GM18517 (cell line): ENCODE measurements at regions not wholly inside any gene's neighbourhood (a gene's known extent, or its start where the extent isn't known, plus 50 kb on each side); places are given as distances from the start of the nearest gene placed in this dataset.
"Not testable (repeated sequence)": the region's sequence is repeated elsewhere in the genome, so short reads cannot be mapped to it uniquely, and the experiment has no call there.

Experiments used
- ATAC-seq: cut with Tn5 transposase; IDR thresholded peaks from one replicate; pipeline ENCODE4 v1.9.1; 2021; ENCODE audit warnings: mild to moderate bottlenecking, moderate library complexity; ENCODE audit not compliant: unreplicated experiment

GRCh38 chr2:7621018-7621814 is 704.0 kb downstream of the RNF144A start:
- ATAC-seq: no peak

DNA sequence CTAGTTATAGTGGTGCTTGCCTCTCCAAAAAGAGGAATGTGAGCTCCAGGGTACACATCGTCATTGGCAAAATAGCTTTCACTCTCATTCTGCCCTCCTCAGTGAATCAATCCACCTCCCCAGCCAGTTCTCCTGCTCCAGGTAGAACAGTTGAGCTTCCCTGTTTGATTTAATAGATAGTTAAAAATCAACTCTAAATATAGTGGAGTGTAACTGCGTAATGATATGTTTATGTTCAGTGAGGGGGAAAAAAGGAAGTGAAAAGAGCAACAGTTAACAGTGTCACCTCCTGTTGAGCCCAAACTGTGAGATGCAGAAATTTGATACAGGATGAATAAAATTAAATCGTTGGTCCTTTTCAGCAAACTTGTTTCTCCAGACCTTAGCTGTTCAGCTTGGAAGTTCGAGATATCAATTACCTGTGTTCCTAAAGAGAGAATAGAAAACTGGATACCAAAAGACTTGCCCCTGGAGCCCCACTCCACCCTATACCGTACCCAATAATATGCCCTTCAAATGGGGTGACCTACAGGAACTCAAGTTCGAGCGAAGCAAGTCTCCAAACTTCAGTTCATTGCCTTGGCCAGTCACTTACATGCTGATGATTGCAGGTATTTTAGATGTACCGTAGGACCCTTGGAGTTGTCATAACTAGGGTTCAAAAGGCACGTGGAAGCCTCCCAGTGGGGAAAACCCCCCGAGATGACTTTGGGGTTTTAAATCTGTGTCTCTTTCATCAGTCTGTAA is 708.4 kb downstream of the RNF144A start:
- ATAC-seq: no peak

- no peak for ATAC-seq
Measured at GRCh38 chr2:7626139-7626537, 708.9 kb downstream of the RNF144A start.

- ATAC-seq: no peak
Measured at GRCh38 chr2:7627583-7627982, 710.4 kb downstream of the RNF144A start.

GRCh38 chr2:7632420-7632819 is 715.2 kb downstream of the RNF144A start:
- no peak for ATAC-seq

DNA sequence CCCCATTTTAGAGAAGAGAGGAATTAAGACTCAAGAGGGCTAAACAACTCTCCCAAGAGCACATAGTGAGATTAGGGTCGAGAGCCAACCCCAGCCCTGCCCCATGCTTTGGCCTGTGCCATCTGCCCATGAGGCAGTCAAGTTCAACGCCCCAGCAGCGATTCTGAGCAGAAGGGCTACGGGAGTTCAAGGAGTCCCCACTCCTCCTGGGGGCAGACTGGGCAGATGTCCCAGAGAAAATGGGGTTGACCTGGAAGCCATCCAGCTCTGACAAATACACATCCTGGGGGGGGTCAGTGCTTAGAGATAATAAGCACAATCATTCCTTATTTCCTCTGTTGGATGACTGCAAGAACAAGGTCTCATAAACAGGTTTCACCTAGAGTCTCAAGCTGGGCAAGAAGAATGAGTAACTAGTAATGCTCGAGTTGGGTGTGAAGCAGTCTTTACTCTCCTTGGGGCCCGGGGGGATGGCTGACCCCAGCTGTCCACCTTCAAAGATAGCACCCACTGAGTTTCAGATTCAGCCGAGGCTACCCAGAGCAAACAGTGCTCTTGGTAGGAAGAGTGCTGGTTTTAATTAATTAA is 716.4 kb downstream of the RNF144A start:
- no peak for ATAC-seq

GRCh38 chr2:7634409-7634808 is 717.2 kb downstream of the RNF144A start:
- no peak for ATAC-seq

- no peak for ATAC-seq
Measured at GRCh38 chr2:7639476-7639875, 722.3 kb downstream of the RNF144A start.

DNA sequence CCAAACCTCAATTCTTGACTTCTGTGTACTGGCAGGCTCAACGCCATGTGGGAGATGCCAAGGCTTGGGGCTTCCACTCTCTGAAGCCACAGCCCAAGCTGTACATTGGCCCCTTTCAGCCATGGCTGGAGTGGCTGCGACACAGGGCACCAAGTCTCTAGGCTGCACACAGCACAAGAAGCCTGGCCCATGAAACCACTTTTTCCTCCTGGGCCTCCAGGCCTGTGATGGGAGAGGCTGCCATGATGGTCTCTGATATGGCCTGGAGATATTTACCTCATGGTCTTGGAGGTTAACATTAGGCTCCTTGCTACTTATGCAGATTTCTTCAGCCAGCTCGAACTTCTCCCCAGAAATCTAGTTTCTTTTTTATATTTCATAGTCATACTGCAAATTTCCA is 724.1 kb downstream of the RNF144A start:
- ATAC-seq: not testable (repeated sequence)

- no peak for ATAC-seq
Measured at GRCh38 chr2:7646024-7646423, 728.8 kb downstream of the RNF144A start.

GRCh38 chr2:7646661-7647060 is 729.4 kb downstream of the RNF144A start:
- ATAC-seq: no peak

DNA sequence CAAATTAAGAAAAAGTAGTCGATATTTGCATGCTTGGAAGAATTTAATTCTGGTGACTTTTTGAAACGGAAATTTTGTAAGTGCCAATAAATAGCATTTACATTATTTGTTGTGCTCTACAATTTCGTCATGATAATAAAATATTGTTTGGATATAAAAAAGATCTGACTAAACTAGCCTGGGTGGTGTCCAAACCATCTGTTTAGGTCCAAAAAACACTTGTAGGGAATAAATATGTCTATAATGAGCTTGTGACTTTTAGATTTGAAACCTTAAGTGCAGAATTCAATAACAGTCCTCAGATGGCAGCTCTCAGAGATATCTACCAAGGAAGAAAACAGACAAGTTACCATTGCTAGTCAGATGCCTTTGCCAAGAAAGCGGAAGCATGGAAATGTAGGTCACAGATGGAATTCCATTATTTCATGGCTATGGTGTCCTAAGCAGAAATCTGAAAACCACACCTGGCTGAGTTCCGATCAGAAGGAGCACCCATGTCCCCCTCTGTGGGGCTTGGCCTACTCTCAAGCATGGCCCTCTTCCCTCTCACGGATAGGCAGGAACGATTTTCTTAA is 731.1 kb downstream of the RNF144A start:
- ATAC-seq: no peak

DNA sequence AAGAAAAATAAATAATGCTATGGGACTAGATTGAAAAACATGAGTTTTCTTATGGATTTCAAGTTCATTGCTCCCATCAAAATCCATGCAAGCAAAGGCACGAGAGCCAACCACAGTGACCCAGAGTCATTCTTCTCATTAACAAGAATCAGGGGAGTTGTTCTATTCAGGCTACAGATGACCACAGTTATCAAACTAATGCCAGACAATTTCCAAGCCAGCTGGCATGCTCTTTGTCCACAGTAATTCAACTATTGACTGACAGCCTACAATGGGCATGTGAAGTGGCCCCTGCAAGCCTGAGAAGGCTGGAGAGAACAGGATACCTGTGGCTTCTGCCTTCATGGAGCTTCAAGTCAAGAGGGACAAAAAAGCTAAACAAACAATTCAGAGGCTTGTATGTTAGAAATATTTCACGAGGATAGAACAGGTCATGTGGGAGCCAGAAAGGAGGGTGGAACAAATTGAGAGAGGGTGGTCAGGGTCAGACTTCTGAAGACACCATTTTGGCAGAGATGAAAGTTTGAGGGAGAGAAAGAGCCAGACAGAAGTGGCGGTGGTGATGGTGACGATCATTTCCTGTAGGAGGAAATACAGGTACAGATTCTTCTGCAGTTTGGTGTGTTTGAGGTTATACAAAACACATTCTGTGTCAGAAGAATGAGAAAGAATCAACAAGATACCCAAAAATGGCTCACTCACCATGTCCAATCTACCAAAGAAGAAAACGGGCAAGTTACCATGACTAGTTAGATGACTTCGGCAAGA is 732.4 kb downstream of the RNF144A start:
- no peak for ATAC-seq

- ATAC-seq: no peak
Measured at GRCh38 chr2:7653617-7654016, 736.4 kb downstream of the RNF144A start.

DNA sequence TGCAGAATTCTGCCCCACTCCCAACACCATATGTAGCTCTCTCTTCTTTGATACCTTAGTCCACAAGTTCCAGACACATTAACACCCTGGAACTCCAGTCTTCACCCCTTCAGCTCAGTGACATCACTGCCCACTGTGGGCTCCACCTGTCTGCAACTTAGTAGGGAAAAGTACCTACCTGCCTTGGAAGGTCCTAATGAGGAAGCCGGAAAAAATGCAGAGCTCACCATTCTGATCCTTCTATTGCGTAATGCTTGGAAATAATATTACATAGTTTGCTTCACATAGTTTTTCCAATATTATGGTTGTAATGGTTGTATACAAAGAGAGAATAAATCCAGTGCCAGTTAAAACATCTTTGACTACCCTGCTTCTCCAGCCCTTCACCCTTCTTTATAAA is 738.4 kb downstream of the RNF144A start:
- no peak for ATAC-seq

DNA sequence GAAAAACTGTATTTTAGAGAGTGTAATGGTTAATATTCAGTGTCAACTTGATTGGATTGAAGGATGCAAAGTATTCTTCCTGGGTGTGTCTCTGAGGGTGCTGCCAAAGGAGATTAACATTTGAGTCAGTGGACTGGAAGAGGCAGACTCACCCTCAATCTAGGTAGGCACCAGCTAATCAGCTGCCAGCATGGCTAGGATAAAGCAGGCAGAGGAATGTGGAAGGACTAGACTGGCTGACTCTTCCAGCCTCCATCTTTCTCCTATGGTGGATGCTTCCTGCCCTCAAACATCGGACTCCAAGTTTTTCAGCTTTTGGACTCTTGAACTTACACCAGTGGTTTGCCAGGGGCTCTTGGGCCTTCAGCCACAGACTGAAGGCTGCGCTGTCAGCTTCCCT is 740.3 kb downstream of the RNF144A start:
- ATAC-seq: not testable (repeated sequence)

DNA sequence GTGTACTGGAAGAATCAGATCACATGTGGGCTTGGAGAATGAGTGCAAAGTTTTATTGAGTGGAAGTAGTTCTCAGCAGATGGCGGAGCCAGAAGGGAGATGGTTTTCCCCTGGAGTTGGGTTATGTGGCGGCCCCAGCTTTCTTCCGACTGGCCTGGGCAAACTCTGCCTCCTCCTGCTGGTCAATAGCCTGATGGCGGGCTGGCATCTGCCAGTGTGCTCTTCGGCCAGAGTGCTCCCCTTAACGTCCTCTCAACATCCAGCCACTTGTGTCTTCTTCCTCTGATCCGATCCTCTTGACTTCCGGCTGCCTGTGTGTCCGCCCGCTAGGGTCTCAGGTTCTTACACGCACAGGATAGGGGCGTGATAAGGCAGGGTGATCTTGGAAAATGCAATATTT is 741.3 kb downstream of the RNF144A start:
- ATAC-seq: no peak

DNA sequence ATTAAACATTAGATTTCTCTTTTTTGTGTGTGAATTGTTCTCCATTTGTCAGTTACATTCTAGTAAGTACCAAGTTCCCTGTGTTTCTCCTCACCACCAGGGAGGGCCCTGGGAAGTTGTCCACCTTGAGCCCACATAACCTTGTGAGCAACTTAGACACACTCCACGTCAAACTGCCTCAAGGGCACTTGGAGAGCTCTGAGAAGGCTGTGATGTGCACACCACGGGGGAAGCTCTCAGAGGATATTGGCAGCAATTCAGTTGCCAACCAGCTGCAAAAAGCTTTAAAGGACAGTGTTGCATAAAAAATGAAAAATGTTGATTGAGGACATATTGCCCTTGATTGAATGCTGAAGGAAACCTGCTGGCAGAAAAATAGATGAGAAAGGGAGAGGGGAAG is 743.6 kb downstream of the RNF144A start:
- no peak for ATAC-seq

- no peak for ATAC-seq
Measured at GRCh38 chr2:7661502-7661901, 744.3 kb downstream of the RNF144A start.

DNA sequence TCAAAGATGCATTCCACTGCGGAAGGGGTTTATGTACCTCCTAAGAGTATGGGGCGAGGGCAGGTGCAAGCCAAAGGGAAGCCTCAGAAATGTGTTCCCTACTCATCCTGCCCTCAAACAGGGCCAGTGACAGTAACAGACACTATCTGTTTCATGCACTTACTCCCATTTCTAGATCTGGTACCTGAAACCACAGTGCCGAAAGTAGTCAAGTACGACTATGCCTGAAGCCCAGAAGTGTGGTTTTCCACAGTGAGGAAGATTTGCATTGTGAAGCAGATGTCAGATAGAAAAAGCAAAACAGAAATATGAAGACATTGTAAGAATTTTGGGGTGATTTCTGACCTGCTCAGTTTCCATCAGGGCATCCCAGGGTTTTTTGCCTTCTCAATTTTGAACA is 748.7 kb downstream of the RNF144A start:
- ATAC-seq: no peak
